ENCODE measurements at regions not wholly inside any gene's neighbourhood (a gene's known extent, or its start where the extent isn't known, plus 50 kb on each side); places are given as distances from the start of the nearest gene placed in this dataset.

- DNase-seq: peak; percentile 27 to 44
These were observed 110.7 kb upstream of the RAD23B start for GRCh38 chr9:107172160-107172978.

GRCh38 chr9:107172979-107173347 is 110.1 kb upstream of the RAD23B start:
- DNase-seq: no peak

GRCh38 chr9:107173422-107174180 is 109.5 kb upstream of the RAD23B start:
- no peak for DNase-seq

GRCh38 chr9:107174441-107174840 is 108.6 kb upstream of the RAD23B start:
- DNase-seq: no peak

- no peak for DNase-seq
These were observed 108.0 kb upstream of the RAD23B start for GRCh38 chr9:107175041-107175440.

- DNase-seq: no peak
These were observed 107.2 kb upstream of the RAD23B start for GRCh38 chr9:107175816-107176435.

- DNase-seq: no peak
These were observed 106.5 kb upstream of the RAD23B start for GRCh38 chr9:107176436-107177151.

GRCh38 chr9:107177243-107177839 is 105.7 kb upstream of the RAD23B start:
- DNase-seq: no peak

GRCh38 chr9:107177857-107178256 is 105.2 kb upstream of the RAD23B start:
- no peak for DNase-seq

GRCh38 chr9:107178293-107178692 is 104.8 kb upstream of the RAD23B start:
- DNase-seq: no peak

GRCh38 chr9:107180206-107180605 is 102.9 kb upstream of the RAD23B start:
- DNase-seq: no peak

GRCh38 chr9:107183176-107183575 is 99.9 kb upstream of the RAD23B start:
- DNase-seq: no peak

- DNase-seq: no peak
These were observed 94.7 kb upstream of the RAD23B start for GRCh38 chr9:107188376-107188775.

- no peak for DNase-seq
These were observed 92.8 kb upstream of the RAD23B start for GRCh38 chr9:107190061-107190935.

GRCh38 chr9:107190936-107191290 is 92.2 kb upstream of the RAD23B start:
- DNase-seq: no peak

- DNase-seq: no peak
These were observed 89.8 kb upstream of the RAD23B start for GRCh38 chr9:107193251-107193650.

- no peak for DNase-seq
These were observed 84.4 kb upstream of the RAD23B start for GRCh38 chr9:107198718-107199117.

GRCh38 chr9:107208121-107208520 is 75.0 kb upstream of the RAD23B start:
- no peak for DNase-seq

GRCh38 chr9:107210775-107211174 is 72.3 kb upstream of the RAD23B start:
- DNase-seq: no peak

- no peak for DNase-seq
These were observed 71.7 kb upstream of the RAD23B start for GRCh38 chr9:107211284-107211923.

- DNase-seq: no peak
These were observed 70.5 kb upstream of the RAD23B start for GRCh38 chr9:107212613-107213012.

Measured in AML-193 (cell line).